MCF 10A (cell line): ENCODE measurements at regions not wholly inside any gene's neighbourhood (a gene's known extent, or its start where the extent isn't known, plus 50 kb on each side); places are given as distances from the start of the nearest gene placed in this dataset.

Source experiments
- BruUV-seq: library from RNA; stranded (reverse); fragments of 400-500 nt; replicated peaks from 2 replicates; lab custom pipeline; 2021; lab: Mats Ljungman, UMichigan
- CTCF ChIA-PET: fragments of 300-600 bp; sonication (Branson Sonifier 250); formaldehyde crosslinking; extraction: SDS; loops from one replicate; lab custom pipeline; 2021; ENCODE audit warnings: antibody characterized with exemption, inconsistent platforms; lab: Yijun Ruan, JAX
- POLR2A ChIA-PET: fragments of 300-600, 350-650 bp; sonication (Branson Sonifier 250); formaldehyde crosslinking; extraction: SDS; loops from one replicate; lab custom pipeline; 2020; ENCODE audit warnings: antibody characterized with exemption, inconsistent platforms; lab: Yijun Ruan, JAX
- DNase-seq: peaks from one replicate; pipeline ENCODE4 v3.0.0-alpha.2; 2018; ENCODE audit not compliant: unreplicated experiment
- H3K27ac Mint-ChIP-seq: one replicate; pipeline ENCODE4 v1.8.0; 2022; ENCODE audit warnings: mild to moderate bottlenecking, low read depth, mixed read lengths; ENCODE audit not compliant: unreplicated experiment
- H3K27me3 Mint-ChIP-seq: one replicate; pipeline ENCODE4 v1.8.0; 2022; ENCODE audit warnings: mixed read lengths; ENCODE audit not compliant: insufficient read depth, unreplicated experiment
- H3K36me3 Mint-ChIP-seq: one replicate; pipeline ENCODE4 v1.8.0; 2022; ENCODE audit warnings: mild to moderate bottlenecking, moderate library complexity, mixed read lengths; ENCODE audit not compliant: insufficient read depth, unreplicated experiment
- H3K4me1 Mint-ChIP-seq: one replicate; pipeline ENCODE4 v1.8.0; 2022; ENCODE audit warnings: mixed read lengths; ENCODE audit not compliant: insufficient read depth, unreplicated experiment
- H3K4me3 Mint-ChIP-seq: one replicate; pipeline ENCODE4 v1.8.0; 2022; ENCODE audit warnings: mild to moderate bottlenecking, moderate library complexity, mixed read lengths; ENCODE audit not compliant: unreplicated experiment
- H3K9me3 Mint-ChIP-seq: one replicate; pipeline ENCODE4 v1.8.0; 2022; ENCODE audit warnings: mixed read lengths; ENCODE audit not compliant: unreplicated experiment
- intact Hi-C: fragments of 100-400 bp; cut with micrococcal nuclease; formaldehyde crosslinking; loops from 2 replicates; pipeline ENCODE4 v1.14.1; 2022
- TF ChIP-seq, protein P1 (sequence below): fragments of 200-600 bp; IDR thresholded peaks from one replicate; pipeline ENCODE4 v1.8.0; 2022; ENCODE audit warnings: antibody characterized with exemption, mild to moderate bottlenecking; ENCODE audit not compliant: unreplicated experiment

DNA sequence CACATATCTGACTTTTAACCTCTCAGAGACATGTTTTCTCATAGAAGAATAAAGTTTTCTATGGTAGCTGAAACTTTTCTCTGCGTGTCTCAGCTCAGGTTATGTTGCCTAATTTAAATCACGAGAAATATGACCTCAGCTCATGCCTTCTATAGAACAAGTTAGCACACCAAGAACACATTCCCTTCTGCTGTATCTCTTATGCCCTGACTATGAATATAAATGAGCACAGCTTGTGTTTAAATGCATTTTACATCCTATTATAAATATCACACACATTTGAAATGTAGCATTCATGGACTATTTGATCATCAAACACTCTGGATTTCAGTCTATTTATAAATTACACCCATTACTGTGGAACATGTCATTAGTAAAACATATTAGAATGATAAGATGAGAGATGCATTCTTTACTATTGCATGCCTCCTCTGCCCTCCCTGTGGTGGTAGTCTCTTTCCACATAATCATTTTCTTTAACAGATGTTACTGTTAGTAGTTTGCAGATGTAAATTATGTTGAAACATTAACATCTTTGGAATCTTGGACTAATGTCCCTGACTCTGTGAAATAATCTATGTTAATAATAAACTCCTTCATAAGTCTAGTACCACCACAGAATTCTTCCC, 2044.9 kb upstream of the PCDH20 start:
- no TSS peak for BruUV-seq

DNA sequence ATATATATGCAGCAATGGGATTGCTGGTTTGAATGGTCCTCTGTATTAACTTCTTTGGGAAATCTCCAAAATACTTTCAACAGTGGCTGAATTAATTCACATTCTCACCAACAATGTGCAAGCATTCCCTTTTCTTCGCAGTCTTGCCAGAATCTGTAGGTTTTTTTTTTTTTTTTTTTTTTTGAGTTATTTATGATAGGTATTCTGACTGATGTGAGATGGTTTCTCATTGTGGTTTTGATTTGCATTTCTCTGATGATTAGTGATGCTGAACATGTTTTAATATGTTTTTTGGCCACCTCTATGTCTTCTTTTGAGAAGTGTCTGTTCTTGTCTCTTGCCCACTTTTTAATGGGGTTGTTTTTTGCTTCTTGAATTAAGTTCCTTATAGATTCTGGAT, 2041.5 kb upstream of the PCDH20 start:
- intact Hi-C loops, result no loop called here
- H3K4me3 Mint-ChIP-seq, result no peak overlapping the region
- TF ChIP-seq, protein P1, sequence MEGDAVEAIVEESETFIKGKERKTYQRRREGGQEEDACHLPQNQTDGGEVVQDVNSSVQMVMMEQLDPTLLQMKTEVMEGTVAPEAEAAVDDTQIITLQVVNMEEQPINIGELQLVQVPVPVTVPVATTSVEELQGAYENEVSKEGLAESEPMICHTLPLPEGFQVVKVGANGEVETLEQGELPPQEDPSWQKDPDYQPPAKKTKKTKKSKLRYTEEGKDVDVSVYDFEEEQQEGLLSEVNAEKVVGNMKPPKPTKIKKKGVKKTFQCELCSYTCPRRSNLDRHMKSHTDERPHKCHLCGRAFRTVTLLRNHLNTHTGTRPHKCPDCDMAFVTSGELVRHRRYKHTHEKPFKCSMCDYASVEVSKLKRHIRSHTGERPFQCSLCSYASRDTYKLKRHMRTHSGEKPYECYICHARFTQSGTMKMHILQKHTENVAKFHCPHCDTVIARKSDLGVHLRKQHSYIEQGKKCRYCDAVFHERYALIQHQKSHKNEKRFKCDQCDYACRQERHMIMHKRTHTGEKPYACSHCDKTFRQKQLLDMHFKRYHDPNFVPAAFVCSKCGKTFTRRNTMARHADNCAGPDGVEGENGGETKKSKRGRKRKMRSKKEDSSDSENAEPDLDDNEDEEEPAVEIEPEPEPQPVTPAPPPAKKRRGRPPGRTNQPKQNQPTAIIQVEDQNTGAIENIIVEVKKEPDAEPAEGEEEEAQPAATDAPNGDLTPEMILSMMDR, result no peak
- DNase-seq, result no peak
- CTCF ChIA-PET, result no interaction called here
- no peak overlapping the region for H3K27ac Mint-ChIP-seq
- H3K4me1 Mint-ChIP-seq, result no peaks in the 10 kb centered on the region
- no peaks in the 10 kb centered on the region for H3K27me3 Mint-ChIP-seq
- no peaks in the 10 kb centered on the region for H3K9me3 Mint-ChIP-seq
- H3K36me3 Mint-ChIP-seq, result no peaks in the 10 kb centered on the region
- POLR2A ChIA-PET, result no interaction called here
- no TSS peak for BruUV-seq

More for the DNA sequence above, 2044.9 kb upstream of the PCDH20 start:
- H3K9me3 Mint-ChIP-seq, result no peaks in the 10 kb centered on the region
- H3K36me3 Mint-ChIP-seq, result no peaks in the 10 kb centered on the region
- no peak for DNase-seq
- H3K4me1 Mint-ChIP-seq, result no peaks in the 10 kb centered on the region
- CTCF ChIA-PET, result no interaction called here
- H3K27ac Mint-ChIP-seq, result no peak overlapping the region
- POLR2A ChIA-PET, result no interaction called here
- intact Hi-C loops, result no loop called here
- no peak overlapping the region for H3K4me3 Mint-ChIP-seq
- H3K27me3 Mint-ChIP-seq, result no peaks in the 10 kb centered on the region
- TF ChIP-seq, protein P1, result no peak

DNA sequence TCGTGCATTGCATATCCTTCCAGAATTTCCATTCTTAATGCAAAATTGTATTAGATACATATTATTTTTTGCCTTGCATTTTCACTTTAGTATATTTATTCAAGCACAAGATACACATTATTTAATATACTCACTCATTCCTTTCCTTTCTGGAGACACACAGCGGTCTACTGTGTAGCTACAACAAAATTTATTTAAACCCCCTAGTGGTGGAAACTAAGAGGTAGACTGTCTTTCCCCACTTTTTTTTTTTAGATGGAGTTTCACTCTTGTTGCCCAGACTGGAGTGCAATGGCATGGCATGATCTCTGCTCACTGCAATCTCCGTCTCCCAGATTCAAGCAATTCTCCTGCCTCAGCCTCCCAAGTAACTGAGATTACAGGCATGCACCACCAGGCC, 2040.3 kb upstream of the PCDH20 start:
- Mint-ChIP-seq H3K9me3 (no peaks in the 10 kb centered on the region), H3K36me3 (no peaks in the 10 kb centered on the region), H3K4me1 (no peaks in the 10 kb centered on the region), H3K27me3 (no peaks in the 10 kb centered on the region), H3K27ac (no peak overlapping the region), H3K4me3 (no peak overlapping the region)
- CTCF ChIA-PET, result no interaction called here
- no TSS peak for BruUV-seq
- intact Hi-C loops, result no loop called here
- POLR2A ChIA-PET, result interaction anchor here (0.8 kb wide), 1 partner anchor 235 kb away, joined by 4 read pairs; no protein-coding TSS in a partner anchor
- DNase-seq, result no peak
- TF ChIP-seq, protein P1, result no peak

DNA sequence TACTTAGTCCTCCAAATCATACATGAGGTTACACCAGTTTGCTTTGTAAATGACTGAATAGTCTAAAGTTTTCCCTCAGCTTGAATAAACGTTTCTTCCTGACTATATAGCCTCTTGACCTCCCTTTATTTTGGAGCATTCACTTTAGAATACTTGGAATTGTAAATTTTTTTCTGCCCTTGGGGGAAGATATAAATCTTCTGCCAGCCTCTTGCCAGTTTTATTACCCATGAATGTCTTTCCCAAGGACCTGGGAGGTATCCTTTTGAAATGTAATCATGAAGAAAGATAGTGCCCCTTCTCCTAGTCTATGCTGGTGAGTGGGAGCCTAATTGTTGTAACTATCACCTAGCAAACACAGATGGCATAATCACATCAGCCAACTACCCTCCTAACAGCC, 2033.9 kb upstream of the PCDH20 start:
- Mint-ChIP-seq H3K36me3 (no peaks in the 10 kb centered on the region), H3K9me3 (no peaks in the 10 kb centered on the region), H3K4me1 (peaks cover 2% of the 10 kb centered on the region), H3K27me3 (no peaks in the 10 kb centered on the region), H3K27ac (no peak overlapping the region), H3K4me3 (no peak overlapping the region)
- BruUV-seq, result no TSS peak
- ChIA-PET CTCF (no interaction called here), POLR2A (no interaction called here)
- DNase-seq, result no peak
- intact Hi-C loops, result no loop called here
- TF ChIP-seq, protein P1, result no peak
